Suprapubic skin (tissue), 4 donors: ENCODE measurements at regions not wholly inside any gene's neighbourhood (a gene's known extent, or its start where the extent isn't known, plus 50 kb on each side); places are given as distances from the start of the nearest gene placed in this dataset.

Experiments
- DNase-seq, 2 donors: peaks; one replicate each; pipeline ENCODE4 v3.0.0-alpha.2; 2019; ENCODE audit warnings: low spot score in 2 of 2
- H3K27ac ChIP-seq: fragments of 200-600 bp; sonication (generic); one replicate; pipeline ENCODE4 v1.5.1; 2019
- H3K27me3 ChIP-seq: fragments of 200-600 bp; sonication (generic); one replicate; pipeline ENCODE4 v1.5.1; 2019
- H3K36me3 ChIP-seq: fragments of 200-600 bp; sonication (generic); one replicate; pipeline ENCODE4 v1.5.1; 2019
- H3K4me1 ChIP-seq: fragments of 200-600 bp; sonication (generic); one replicate; pipeline ENCODE4 v1.5.1; 2019
- H3K4me3 ChIP-seq: fragments of 200-600 bp; sonication (generic); one replicate; pipeline ENCODE4 v1.5.1; 2019; ENCODE audit warnings: mild to moderate bottlenecking
- H3K9me3 ChIP-seq: fragments of 200-600 bp; sonication (generic); one replicate; pipeline ENCODE4 v1.5.1; 2019
- EP300 ChIP-seq: sonication (generic); formaldehyde crosslinking; IDR thresholded peaks from one replicate; pipeline ENCODE4 v1.6.1; 2017; ENCODE audit warnings: antibody characterized with exemption
- POLR2A ChIP-seq, 2 donors: fragments of 450-650 bp; IDR thresholded peaks; one replicate each; pipeline ENCODE4 v1.6.1; 2017; ENCODE audit warnings: antibody characterized with exemption in 2 of 2, mild to moderate bottlenecking in 2 of 2, moderate library complexity in 2 of 2
- POLR2AphosphoS5 ChIP-seq, 3 donors: sonication (generic); formaldehyde crosslinking; IDR thresholded peaks; one replicate each; pipeline ENCODE4 v1.6.1; 2017; ENCODE audit warnings: antibody characterized with exemption in 3 of 3
- WGBS: methylation state at CpG from one replicate; pipeline ENCODE4 v1.1.5; 2018; 5-methylcytosine and 5-hydroxymethylcytosine counted together
- TF ChIP-seq, protein P1 (sequence below), 2 donors: fragments of 200-600 bp in 1 of 2; fragments of 450-650 bp in 1 of 2; sonication (generic) in 1 of 2; IDR thresholded peaks; one replicate each; pipeline ENCODE4 v1.5.1; 2016 to 2019; ENCODE audit warnings: antibody characterized with exemption in 2 of 2, mild to moderate bottlenecking in 1 of 2, moderate library complexity in 1 of 2

DNA sequence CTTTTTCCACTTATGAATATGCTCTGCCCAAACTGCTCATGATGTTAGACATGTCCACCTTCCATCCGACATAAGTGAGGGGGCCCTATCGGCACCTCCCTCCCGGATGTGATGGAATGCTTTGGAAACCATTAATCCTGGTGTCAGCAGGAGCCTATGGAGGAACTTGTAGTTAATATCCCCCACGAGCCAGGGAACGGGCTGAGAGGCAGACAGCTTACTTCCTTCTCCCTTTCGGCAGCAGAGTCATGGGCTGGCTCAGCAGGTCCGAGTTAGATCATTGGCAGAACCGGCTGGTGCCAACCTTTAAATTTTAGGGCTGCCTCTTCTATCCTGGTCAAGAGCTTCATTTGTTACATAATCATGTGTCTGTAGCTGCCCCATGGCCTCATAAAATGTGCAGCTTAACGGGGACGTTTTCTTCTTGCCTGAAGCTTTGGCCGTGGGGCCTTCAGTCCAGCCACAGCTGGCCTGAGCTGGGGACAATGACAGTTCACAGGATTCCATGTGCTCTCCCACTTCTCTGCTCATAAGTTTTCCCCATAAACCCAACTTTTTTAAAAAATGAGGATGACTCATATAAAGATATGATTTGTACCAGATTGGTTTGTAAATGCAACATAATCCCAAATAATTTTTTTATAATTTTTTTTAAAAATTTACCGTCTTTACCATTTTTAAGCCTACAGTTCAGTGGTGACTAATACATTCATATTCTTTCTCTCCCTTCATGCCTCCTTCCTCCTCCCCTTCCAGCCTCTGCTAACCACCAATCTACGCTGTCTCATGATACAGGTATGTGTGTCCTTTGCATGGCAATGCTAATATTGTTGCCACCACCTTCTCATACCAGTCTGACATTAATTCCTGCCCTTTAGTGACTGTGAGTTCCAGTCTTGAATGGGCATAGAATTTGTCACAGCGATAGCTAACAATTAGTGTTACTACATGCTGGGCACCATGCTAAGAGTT lies 62.2 kb upstream of the RGMA start:
- no peaks in the 10 kb centered on the region for H3K9me3 ChIP-seq
- WGBS, result 86% methylated on average over 11 of the region's 14 CpGs
- H3K27me3 ChIP-seq, result no peaks in the 10 kb centered on the region
- H3K4me3 ChIP-seq, result no peak overlapping the region
- no peaks in the 10 kb centered on the region for H3K36me3 ChIP-seq
- no peak for DNase-seq
- TF ChIP-seq POLR2A (IDR thresholded peaks at IDR 0.05) (no peak), EP300 (no peak), POLR2AphosphoS5 (IDR thresholded peaks at IDR 0.05) (no peak)
- TF ChIP-seq, protein P1, sequence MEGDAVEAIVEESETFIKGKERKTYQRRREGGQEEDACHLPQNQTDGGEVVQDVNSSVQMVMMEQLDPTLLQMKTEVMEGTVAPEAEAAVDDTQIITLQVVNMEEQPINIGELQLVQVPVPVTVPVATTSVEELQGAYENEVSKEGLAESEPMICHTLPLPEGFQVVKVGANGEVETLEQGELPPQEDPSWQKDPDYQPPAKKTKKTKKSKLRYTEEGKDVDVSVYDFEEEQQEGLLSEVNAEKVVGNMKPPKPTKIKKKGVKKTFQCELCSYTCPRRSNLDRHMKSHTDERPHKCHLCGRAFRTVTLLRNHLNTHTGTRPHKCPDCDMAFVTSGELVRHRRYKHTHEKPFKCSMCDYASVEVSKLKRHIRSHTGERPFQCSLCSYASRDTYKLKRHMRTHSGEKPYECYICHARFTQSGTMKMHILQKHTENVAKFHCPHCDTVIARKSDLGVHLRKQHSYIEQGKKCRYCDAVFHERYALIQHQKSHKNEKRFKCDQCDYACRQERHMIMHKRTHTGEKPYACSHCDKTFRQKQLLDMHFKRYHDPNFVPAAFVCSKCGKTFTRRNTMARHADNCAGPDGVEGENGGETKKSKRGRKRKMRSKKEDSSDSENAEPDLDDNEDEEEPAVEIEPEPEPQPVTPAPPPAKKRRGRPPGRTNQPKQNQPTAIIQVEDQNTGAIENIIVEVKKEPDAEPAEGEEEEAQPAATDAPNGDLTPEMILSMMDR (IDR thresholded peaks at IDR 0.05), result no peak
- peaks cover 26% of the 10 kb centered on the region for H3K4me1 ChIP-seq
- H3K27ac ChIP-seq, result peak overlapping the region; percentile 40

DNA sequence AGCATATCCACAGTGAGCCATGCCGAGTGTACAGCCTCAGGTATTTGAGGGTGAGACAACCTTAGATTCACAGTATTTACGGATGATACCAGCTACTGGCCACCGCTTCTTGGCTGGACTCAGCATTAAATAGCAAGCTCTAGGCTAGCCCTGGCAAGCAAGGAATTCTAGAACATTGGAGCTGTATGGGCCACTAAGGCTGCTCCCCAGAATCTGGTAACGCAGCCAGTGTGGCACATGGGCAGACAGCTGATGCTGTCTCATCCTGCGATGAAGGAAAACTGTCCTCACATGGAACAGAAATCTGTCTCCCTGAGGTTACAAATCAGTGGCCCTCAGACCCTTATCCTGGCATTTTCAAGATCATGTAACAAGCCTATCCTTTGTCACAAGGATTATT lies 57.6 kb upstream of the RGMA start:
- no peak overlapping the region for H3K4me3 ChIP-seq
- H3K4me1 ChIP-seq, result peaks cover 7% of the 10 kb centered on the region
- H3K9me3 ChIP-seq, result no peaks in the 10 kb centered on the region
- TF ChIP-seq, protein P1 (IDR thresholded peaks at IDR 0.05), result no peak
- TF ChIP-seq POLR2A (IDR thresholded peaks at IDR 0.05) (no peak), EP300 (no peak), POLR2AphosphoS5 (IDR thresholded peaks at IDR 0.05) (no peak)
- H3K27me3 ChIP-seq, result no peaks in the 10 kb centered on the region
- WGBS, result 95% methylated on average over 5 of the region's 5 CpGs
- DNase-seq, result no peak
- H3K27ac ChIP-seq, result no peak overlapping the region
- no peaks in the 10 kb centered on the region for H3K36me3 ChIP-seq

DNA sequence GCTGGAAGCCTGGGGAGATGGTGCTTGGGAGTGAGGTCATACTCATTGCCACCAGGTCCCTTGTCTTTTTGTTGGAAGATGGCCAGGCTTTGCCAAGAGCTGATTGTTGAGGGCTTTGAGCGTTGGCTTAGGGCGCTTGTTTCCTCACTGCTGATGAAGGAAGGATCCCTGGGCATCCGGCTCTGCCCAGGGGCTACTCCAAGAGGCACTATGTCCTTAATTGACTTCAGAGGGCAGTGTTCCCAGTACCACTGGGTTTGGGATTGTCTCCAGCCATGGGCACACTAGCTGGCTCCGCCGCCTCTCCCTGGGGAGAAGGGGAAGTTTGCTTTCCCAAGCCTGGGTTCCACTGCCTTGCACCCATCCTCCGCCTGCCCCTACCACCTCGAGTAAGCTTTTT lies 57.2 kb upstream of the RGMA start:
- Histone ChIP-seq H3K4me1 (peaks cover 5% of the 10 kb centered on the region), H3K9me3 (no peaks in the 10 kb centered on the region), H3K27me3 (no peaks in the 10 kb centered on the region), H3K4me3 (no peak overlapping the region), H3K27ac (no peak overlapping the region), H3K36me3 (no peaks in the 10 kb centered on the region)
- DNase-seq, result no peak
- WGBS, result 66% methylated on average over 7 of the region's 7 CpGs
- TF ChIP-seq POLR2AphosphoS5 (IDR thresholded peaks at IDR 0.05) (no peak), EP300 (no peak), POLR2A (IDR thresholded peaks at IDR 0.05) (no peak)
- TF ChIP-seq, protein P1 (IDR thresholded peaks at IDR 0.05), result no peak

DNA sequence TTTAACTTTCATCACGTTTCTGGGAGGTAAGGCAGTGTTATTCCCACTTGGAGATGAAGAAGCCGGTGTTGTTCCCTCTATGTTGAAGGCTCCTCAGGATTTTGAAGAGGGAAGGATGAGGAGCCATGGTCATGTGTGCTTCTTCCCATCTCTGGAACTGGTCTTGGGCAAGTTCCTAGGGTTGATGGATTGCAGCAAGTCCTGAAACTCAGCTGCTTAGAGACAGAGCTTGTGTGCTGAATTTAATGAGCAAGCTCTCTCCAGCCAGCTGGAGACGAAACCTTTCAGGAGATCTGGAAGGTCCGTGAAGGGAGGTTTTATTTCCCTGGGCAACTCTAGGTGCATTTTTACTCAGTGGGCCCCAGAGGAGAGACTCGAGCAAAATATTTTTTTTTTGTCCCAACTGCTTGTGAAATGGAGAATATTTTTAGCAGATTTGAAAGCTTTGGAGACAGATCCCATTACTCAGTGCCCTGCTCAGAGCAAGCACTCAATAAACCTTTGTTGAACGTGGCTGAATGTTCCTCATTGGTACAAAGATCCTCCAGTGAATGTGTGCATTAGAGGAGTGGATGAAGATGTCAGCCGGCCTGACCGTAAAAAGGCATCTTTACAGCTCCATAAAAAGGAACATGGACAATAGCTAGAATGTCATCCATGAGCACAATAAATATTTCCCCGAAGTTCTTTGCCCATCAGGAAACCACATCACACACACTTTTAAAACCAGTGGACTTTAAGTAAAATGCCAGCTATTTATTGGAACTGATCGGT lies 55.6 kb upstream of the RGMA start:
- Histone ChIP-seq H3K27me3 (no peaks in the 10 kb centered on the region), H3K4me3 (no peak overlapping the region), H3K4me1 (no peaks in the 10 kb centered on the region), H3K9me3 (no peaks in the 10 kb centered on the region), H3K27ac (no peak overlapping the region), H3K36me3 (no peaks in the 10 kb centered on the region)
- TF ChIP-seq, protein P1 (IDR thresholded peaks at IDR 0.05), result no peak
- TF ChIP-seq EP300, result no peak
- no peak for TF ChIP-seq POLR2AphosphoS5 (IDR thresholded peaks at IDR 0.05)
- no peak for TF ChIP-seq POLR2A (IDR thresholded peaks at IDR 0.05)
- DNase-seq, result no peak
- WGBS, result 75% methylated on average over 10 of the region's 10 CpGs

DNA sequence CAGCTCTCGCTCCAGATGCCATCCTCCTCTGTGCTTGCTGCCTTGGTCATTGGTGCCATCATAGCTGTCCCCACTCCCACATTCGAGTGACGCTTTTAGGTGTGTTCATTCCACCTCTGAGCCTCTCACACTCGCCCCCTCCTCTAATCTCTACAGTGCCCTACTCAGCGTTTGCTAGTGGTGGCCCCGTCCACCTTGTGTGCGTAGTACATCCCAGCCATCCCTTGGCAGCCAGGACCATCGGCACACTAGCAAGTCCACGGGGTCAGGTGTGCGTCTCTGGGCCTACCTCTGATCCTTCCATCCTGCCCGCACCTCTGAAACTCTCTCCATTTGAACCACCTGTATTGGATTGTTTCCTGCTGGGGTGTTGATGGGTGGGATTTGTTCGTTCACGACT lies 54.2 kb upstream of the RGMA start:
- TF ChIP-seq, protein P1 (IDR thresholded peaks at IDR 0.05), result no peak
- TF ChIP-seq POLR2A (IDR thresholded peaks at IDR 0.05) (no peak), POLR2AphosphoS5 (IDR thresholded peaks at IDR 0.05) (no peak), EP300 (no peak)
- WGBS, result 96% methylated on average over 13 of the region's 13 CpGs
- Histone ChIP-seq H3K9me3 (no peaks in the 10 kb centered on the region), H3K4me3 (no peak overlapping the region), H3K27me3 (no peaks in the 10 kb centered on the region), H3K4me1 (no peaks in the 10 kb centered on the region), H3K27ac (no peak overlapping the region), H3K36me3 (no peaks in the 10 kb centered on the region)
- no peak for DNase-seq
